ENCODE measurements at regions not wholly inside any gene's neighbourhood (a gene's known extent, or its start where the extent isn't known, plus 50 kb on each side); places are given as distances from the start of the nearest gene placed in this dataset.

GRCh38 chr10:60570896-60571295, 181.2 kb upstream of the ANK3 start:
- no peak overlapping the region for H3K27ac ChIP-seq (replicated peaks)
- intact Hi-C loops (cut with micrococcal nuclease), result no loop called here
- no peaks in the 10 kb centered on the region for H3K27me3 ChIP-seq (ENCODE audit: low read depth)
- H3K4me3 ChIP-seq, result peak overlapping the region; percentile 63
- peaks cover 37% of the 10 kb centered on the region for H3K4me1 ChIP-seq
- H3K36me3 ChIP-seq, result no peaks in the 10 kb centered on the region
- H3K9me3 ChIP-seq (replicated peaks), result peaks cover 13% of the 10 kb centered on the region
- TF ChIP-seq, protein P1, sequence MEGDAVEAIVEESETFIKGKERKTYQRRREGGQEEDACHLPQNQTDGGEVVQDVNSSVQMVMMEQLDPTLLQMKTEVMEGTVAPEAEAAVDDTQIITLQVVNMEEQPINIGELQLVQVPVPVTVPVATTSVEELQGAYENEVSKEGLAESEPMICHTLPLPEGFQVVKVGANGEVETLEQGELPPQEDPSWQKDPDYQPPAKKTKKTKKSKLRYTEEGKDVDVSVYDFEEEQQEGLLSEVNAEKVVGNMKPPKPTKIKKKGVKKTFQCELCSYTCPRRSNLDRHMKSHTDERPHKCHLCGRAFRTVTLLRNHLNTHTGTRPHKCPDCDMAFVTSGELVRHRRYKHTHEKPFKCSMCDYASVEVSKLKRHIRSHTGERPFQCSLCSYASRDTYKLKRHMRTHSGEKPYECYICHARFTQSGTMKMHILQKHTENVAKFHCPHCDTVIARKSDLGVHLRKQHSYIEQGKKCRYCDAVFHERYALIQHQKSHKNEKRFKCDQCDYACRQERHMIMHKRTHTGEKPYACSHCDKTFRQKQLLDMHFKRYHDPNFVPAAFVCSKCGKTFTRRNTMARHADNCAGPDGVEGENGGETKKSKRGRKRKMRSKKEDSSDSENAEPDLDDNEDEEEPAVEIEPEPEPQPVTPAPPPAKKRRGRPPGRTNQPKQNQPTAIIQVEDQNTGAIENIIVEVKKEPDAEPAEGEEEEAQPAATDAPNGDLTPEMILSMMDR (IDR thresholded peaks at IDR 0.05; ENCODE audit: borderline replicate concordance), result no peak
- no peak for DNase-seq

- H3K27ac ChIP-seq (replicated peaks), result no peak overlapping the region
- peak overlapping the region; percentile 63 for H3K4me3 ChIP-seq
- H3K27me3 ChIP-seq (ENCODE audit: low read depth), result no peaks in the 10 kb centered on the region
- peaks cover 13% of the 10 kb centered on the region for H3K9me3 ChIP-seq (replicated peaks)
- TF ChIP-seq, protein P1 (IDR thresholded peaks at IDR 0.05; ENCODE audit: borderline replicate concordance), result no peak
- H3K4me1 ChIP-seq, result peaks cover 32% of the 10 kb centered on the region
- intact Hi-C loops (cut with micrococcal nuclease), result no loop called here
- no peaks in the 10 kb centered on the region for H3K36me3 ChIP-seq
- DNase-seq, result no peak
Observed at GRCh38 chr10:60570272-60570865, 180.7 kb upstream of the ANK3 start.

GRCh38 chr10:60569681-60570080, 180.0 kb upstream of the ANK3 start:
- TF ChIP-seq, protein P1 (IDR thresholded peaks at IDR 0.05; ENCODE audit: borderline replicate concordance), result no peak
- no peak for DNase-seq
- Histone ChIP-seq H3K4me3 (no peak overlapping the region), H3K27ac (replicated peaks) (no peak overlapping the region), H3K27me3 (ENCODE audit: low read depth) (no peaks in the 10 kb centered on the region), H3K36me3 (no peaks in the 10 kb centered on the region), H3K9me3 (replicated peaks) (peaks cover 13% of the 10 kb centered on the region), H3K4me1 (peaks cover 32% of the 10 kb centered on the region)
- intact Hi-C loops (cut with micrococcal nuclease), result no loop called here

DNA sequence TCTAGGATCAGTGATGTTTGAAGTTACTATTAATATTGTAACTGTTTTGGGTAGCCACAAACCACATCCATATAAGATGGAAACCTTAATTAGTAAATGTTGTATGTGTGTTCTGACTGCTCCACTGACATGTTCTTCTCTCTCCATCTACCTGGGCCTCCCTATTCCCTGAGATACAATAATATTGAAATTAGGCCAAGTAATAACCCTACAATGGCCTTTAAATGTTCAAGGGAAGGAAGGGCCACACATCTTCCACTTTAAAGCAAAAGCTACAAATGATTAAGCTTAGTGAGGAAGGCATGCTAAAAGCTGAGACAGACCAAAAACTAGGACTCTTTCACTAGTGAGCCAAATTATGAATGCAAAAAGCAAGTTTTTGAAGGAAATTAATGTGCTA, 176.4 kb upstream of the ANK3 start:
- Histone ChIP-seq H3K27ac (replicated peaks) (no peak overlapping the region), H3K9me3 (replicated peaks) (peaks cover 13% of the 10 kb centered on the region), H3K4me1 (peaks cover 14% of the 10 kb centered on the region), H3K27me3 (ENCODE audit: low read depth) (no peaks in the 10 kb centered on the region), H3K36me3 (no peaks in the 10 kb centered on the region), H3K4me3 (no peak overlapping the region)
- DNase-seq, result no peak
- intact Hi-C loops (cut with micrococcal nuclease), result no loop called here
- TF ChIP-seq, protein P1 (IDR thresholded peaks at IDR 0.05; ENCODE audit: borderline replicate concordance), result no peak

DNA sequence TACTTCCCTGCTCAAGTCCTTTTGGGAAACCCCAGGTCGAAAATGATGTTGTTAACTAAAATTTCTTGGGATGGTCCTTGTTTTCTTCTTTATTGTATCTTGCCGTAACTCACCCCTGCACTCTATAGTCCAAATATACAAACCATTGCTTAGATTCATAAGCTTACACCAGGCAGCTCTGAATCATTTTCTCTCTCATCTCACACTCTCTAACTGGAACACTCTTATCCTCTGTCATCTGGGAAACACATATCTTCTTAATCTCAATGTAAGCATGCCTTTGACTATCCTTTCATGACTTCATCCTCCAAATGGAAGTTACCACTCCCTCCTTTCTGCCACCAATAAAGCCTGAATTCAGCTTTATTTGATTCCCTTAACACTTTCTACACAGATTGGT, 175.8 kb upstream of the ANK3 start:
- TF ChIP-seq, protein P1 (IDR thresholded peaks at IDR 0.05; ENCODE audit: borderline replicate concordance), result no peak
- intact Hi-C loops (cut with micrococcal nuclease), result no loop called here
- Histone ChIP-seq H3K4me3 (no peak overlapping the region), H3K27ac (replicated peaks) (no peak overlapping the region), H3K9me3 (replicated peaks) (peaks cover 13% of the 10 kb centered on the region), H3K27me3 (ENCODE audit: low read depth) (no peaks in the 10 kb centered on the region), H3K36me3 (no peaks in the 10 kb centered on the region), H3K4me1 (peaks cover 8% of the 10 kb centered on the region)
- no peak for DNase-seq
